ENCODE measurements at regions not wholly inside any gene's neighbourhood (a gene's known extent, or its start where the extent isn't known, plus 50 kb on each side); places are given as distances from the start of the nearest gene placed in this dataset.
"Not testable (repeated sequence)": the region's sequence is repeated elsewhere in the genome, so short reads cannot be mapped to it uniquely, and the experiment has no call there.

DNA sequence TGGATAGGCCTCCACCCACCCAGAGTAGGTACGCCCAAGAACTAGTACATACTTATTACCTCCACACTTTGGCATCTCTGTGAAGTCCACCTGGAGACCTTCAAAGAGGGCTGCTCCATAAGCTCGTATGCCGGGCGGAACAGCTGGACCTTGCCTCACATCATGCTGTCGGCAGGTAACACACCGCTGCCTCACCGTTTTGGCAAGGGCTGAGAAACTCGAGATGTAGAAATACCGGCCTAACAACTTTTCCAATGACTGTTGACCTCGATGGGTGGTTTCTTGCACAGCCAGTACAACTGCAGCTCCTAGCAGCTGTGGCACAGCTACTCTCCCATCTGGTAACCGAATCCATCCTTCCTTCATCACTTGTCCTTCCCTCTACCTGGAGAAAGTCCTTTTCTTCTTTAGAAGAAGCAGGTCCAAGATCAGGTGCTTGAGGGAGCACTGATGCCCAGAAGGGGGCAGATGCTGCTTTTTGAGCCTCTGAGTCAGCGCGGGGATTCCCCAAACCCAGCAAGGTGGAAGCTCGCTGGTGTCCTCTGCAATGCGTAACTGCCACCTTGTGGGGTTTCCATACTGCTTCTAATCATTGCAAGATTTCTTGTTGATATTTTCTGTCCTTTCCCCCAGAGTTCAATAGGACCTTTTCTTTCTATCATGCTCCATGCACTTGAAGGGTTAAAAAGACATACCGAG is 301.9 kb upstream of the FRG2C start:
- peak overlapping the region in 1 of 10 donors; percentile 15 for H3K27ac ChIP-seq
- DNase-seq; intact Hi-C loops (cut with DNase I); H3K27me3 ChIP-seq; H3K9me3 ChIP-seq; H3K36me3 ChIP-seq; H3K4me3 ChIP-seq; H3K4me1 ChIP-seq; ATAC-seq: not testable (repeated sequence)
- TF ChIP-seq CTCF (IDR thresholded peaks at IDR 0.05), result peak in 4 of 9 donors; percentile 14 to 35 (median 18)
- 75 to 77% methylated on average over 16 of the region's 16 CpGs for WGBS, 2 donors

DNA sequence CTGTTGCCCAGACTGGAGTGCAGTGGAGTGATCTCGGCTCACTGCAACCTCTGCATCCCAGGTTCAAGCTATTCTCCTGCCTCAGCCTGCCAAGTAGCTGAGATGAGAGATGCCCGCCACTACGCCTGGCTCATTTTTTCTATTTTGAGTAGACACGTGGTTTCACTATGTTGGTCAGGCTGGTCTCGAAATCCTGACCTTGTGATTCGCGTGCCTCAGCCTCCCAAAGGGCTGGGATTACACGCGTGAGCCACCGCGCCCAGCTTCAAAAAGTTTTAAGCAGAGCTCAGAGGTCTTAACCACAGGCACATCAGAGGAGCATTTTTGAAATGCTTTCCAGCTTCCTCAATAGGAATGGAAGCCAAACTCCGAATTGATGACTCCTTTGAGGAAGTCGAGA is 291.2 kb upstream of the FRG2C start:
- WGBS, 2 donors, result 64 to 78% methylated on average over 11 to 12 of the region's 13 CpGs
- ATAC-seq, H3K4me3 ChIP-seq, H3K4me1 ChIP-seq, H3K27me3 ChIP-seq, H3K36me3 ChIP-seq, H3K27ac ChIP-seq, H3K9me3 ChIP-seq, DNase-seq: not testable (repeated sequence)
- intact Hi-C loops (cut with DNase I), result loop anchor here in 2 of 10 donors (5.0 kb wide), 2 partner anchors 219 to 224 kb away; no protein-coding TSS in a partner anchor

GRCh38 chr3:75379840-75380239 is 284.3 kb upstream of the FRG2C start:
- intact Hi-C loops (cut with DNase I); H3K4me3 ChIP-seq; ATAC-seq; H3K4me1 ChIP-seq; H3K27ac ChIP-seq; H3K36me3 ChIP-seq; DNase-seq; H3K9me3 ChIP-seq: not testable (repeated sequence)
- WGBS, 2 donors, result 94 to 96% methylated on average over 5 of the region's 5 CpGs
- H3K27me3 ChIP-seq, result peaks cover 0 to 12% (median 0%) of the 10 kb centered on the region in 7 donors

DNA sequence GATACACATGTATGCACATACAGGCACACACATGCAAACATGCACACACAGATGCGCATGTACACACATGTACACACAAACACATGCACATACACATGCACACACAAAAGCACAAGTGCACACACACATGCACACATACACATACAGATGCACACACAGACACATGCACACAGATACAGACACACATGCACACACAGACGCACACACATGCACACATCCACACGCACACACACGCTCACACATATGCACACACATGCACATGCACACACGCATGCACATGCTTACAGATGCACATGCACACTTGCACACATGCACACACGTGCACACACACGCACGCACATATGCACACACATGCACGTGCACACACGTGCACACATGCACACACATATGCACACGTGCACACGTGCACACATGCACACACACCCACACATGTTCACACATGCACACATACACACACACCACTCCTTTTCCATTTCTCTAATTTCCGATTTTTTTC is 283.8 kb upstream of the FRG2C start:
- no peak overlapping the region for H3K4me3 ChIP-seq
- 90 to 97% methylated on average over 13 of the region's 13 CpGs for WGBS, 2 donors
- peaks cover 0 to 12% (median 0%) of the 10 kb centered on the region in 7 donors for H3K27me3 ChIP-seq
- H3K4me1 ChIP-seq, result no peaks in the 10 kb centered on the region
- H3K9me3 ChIP-seq, result no peaks in the 10 kb centered on the region
- no peak for DNase-seq
- ATAC-seq, result no peak
- intact Hi-C loops (cut with DNase I), result no loop called here
- TF ChIP-seq CTCF (IDR thresholded peaks at IDR 0.05), result no peak
- H3K27ac ChIP-seq, result no peak overlapping the region
- H3K36me3 ChIP-seq, result no peaks in the 10 kb centered on the region

DNA sequence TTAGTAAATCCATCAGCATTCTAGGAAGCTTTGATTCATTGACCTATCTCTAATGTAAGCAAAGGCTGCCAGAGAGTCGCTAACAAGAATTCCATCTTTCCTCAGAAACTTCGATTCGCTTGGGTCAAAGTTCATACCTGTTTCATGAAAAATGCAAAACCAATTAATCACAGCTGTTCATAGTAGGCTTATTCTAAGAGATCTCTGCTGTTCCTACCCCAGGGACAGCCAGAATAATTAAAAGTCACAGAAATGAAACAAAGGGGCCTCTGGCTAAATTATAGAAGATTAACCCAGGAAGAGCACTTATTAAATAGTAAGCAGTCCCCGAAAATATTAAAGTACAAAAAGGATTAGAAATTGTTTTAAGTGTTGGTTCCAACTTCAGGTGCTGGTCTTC is 280.1 kb upstream of the FRG2C start:
- DNase-seq; H3K36me3 ChIP-seq; H3K4me1 ChIP-seq; ATAC-seq; H3K4me3 ChIP-seq; intact Hi-C loops (cut with DNase I); H3K27me3 ChIP-seq; H3K27ac ChIP-seq; H3K9me3 ChIP-seq: not testable (repeated sequence)
- 91% methylated on average over 4 of the region's 4 CpGs for WGBS, 2 donors

DNA sequence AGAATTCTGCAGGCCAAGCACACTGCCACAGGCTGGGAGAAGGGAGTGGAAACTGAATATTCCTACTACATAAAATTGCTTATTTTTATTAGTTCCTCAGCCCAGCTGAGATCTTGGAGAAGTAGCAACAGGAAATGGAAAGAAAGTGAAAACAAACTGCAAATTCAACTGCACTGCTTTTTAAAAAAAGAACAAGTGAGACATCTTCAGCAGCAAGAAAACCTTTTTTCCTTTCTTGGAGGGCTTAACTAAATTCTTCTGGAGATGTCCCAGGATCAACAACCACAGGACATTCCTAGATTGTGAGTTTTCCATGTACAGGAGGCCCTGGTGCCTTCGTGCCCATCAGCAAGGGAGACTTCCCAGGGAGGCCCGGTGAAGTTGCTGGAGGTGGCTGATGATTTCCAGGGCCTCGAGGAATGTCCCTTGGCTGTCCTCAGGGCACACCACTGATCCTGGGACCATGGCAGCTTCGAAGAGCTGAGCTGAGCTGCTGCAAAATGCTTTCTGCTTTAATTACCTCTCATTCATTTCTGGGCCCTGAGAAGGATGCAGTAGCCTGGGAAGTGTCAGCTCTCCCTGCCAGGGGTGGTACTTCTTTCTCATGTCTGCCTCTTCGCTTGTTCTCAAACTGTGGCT is 275.5 kb upstream of the FRG2C start:
- H3K27ac ChIP-seq; H3K27me3 ChIP-seq; ATAC-seq; DNase-seq; H3K4me3 ChIP-seq; intact Hi-C loops (cut with DNase I); H3K9me3 ChIP-seq; H3K36me3 ChIP-seq; H3K4me1 ChIP-seq: not testable (repeated sequence)
- 38 to 41% methylated on average over 5 of the region's 5 CpGs for WGBS, 2 donors

DNA sequence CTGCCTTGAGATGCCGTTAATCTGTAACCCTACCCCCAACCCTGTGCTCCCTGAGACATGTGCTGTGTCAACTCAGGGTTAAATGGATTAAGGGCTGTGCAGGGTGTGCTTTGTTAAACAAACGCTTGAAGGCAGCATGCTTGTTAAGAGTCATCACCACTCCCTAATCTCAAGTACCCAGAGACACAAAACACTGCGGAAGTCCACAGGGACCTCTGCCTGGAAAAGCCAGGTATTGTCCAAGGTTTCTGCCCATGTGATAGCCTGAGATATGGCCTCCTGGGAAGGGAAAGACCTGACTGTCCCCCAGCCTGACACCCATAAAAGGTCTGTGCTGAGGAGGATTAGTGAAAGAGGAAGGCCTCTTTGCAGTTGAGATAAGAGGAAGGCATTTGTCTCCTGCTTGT is 270.8 kb upstream of the FRG2C start:
- intact Hi-C loops (cut with DNase I); H3K27ac ChIP-seq; H3K36me3 ChIP-seq; ATAC-seq; H3K4me3 ChIP-seq; H3K9me3 ChIP-seq; DNase-seq: not testable (repeated sequence)
- H3K27me3 ChIP-seq, result peaks cover 0 to 19% (median 7%) of the 10 kb centered on the region in 7 donors
- H3K4me1 ChIP-seq, result peaks cover 0 to 24% (median 5%) of the 10 kb centered on the region in 9 donors
- WGBS, 2 donors, result 46 to 48% methylated on average over 3 of the region's 3 CpGs

DNA sequence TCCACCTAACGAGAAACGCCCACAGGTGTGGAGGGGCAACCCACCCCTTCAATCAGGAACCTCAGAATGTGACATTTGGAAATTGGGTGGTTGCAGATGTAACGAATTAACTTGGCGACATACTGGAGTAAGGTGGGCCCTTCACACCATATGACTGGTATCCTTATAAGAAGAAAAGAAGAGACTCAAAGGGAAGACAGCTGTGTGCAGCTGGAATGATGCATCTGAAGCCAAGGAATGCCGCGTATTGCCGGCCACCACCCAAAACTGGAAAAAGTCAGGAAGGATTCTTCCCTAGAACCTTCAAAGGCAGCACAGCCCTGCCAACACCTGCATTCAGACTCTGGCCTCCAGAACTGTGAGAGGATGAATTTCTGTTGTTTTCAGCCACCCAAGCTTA is 270.0 kb upstream of the FRG2C start:
- H3K27ac ChIP-seq; H3K9me3 ChIP-seq; DNase-seq; H3K4me3 ChIP-seq; H3K36me3 ChIP-seq; intact Hi-C loops (cut with DNase I); ATAC-seq: not testable (repeated sequence)
- WGBS, 2 donors, result 70 to 76% methylated on average over 7 of the region's 7 CpGs
- Histone ChIP-seq H3K4me1 (peaks cover 0 to 20% (median 5%) of the 10 kb centered on the region in 9 donors), H3K27me3 (peaks cover 0 to 19% (median 7%) of the 10 kb centered on the region in 7 donors)

DNA sequence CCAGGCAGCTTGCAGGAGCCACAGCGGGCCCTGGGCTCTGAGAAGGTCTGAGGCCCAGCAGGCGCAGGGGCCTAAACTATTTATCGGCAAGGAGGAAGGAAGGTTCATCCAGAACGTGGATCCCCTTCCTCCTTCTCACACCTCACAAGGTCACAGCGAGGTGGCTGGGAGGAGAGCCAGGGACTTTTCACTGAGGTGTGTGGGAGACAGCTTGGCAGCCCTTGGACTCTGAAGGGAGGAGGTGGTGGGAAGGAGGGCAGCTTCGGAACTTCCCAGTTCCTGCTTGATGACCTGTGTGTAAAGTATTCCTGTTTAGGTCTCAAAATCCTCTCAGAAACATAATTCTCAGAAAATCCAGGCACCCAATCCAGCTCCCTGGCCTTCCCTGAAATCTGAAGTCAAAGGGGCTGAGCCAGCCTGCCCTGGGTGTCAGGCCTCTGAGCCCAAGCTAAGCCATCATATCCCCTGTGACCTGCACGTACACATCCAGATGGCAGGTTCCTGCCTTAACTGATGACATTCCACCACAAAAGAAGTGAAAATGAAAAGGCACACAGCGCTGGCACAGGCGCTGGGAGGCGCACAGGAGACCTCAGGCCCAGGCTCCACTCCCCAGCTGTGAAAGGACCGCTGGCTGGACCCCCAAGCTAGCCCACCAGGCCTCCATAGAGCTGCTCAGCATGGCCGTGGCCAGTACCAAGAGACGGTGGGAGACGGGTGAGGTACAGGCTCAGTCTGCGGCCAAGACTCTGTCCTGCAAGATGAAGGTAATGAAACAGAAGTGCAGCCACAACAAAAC is 269.4 kb upstream of the FRG2C start:
- H3K36me3 ChIP-seq; intact Hi-C loops (cut with DNase I); H3K9me3 ChIP-seq; H3K27ac ChIP-seq; H3K4me3 ChIP-seq: not testable (repeated sequence)
- Histone ChIP-seq H3K27me3 (peaks cover 0 to 19% (median 7%) of the 10 kb centered on the region in 7 donors), H3K4me1 (peaks cover 0 to 20% (median 5%) of the 10 kb centered on the region in 9 donors)
- peak in 1 of 8 donors; percentile 48 for ATAC-seq
- peak; percentile 24 to 28 for DNase-seq
- WGBS, 2 donors, result 63 to 68% methylated on average over 15 of the region's 15 CpGs

Data from heart right ventricle (tissue), 16 donors.